ENCODE measurements at regions not wholly inside any gene's neighbourhood (a gene's known extent, or its start where the extent isn't known, plus 50 kb on each side); places are given as distances from the start of the nearest gene placed in this dataset.

DNA sequence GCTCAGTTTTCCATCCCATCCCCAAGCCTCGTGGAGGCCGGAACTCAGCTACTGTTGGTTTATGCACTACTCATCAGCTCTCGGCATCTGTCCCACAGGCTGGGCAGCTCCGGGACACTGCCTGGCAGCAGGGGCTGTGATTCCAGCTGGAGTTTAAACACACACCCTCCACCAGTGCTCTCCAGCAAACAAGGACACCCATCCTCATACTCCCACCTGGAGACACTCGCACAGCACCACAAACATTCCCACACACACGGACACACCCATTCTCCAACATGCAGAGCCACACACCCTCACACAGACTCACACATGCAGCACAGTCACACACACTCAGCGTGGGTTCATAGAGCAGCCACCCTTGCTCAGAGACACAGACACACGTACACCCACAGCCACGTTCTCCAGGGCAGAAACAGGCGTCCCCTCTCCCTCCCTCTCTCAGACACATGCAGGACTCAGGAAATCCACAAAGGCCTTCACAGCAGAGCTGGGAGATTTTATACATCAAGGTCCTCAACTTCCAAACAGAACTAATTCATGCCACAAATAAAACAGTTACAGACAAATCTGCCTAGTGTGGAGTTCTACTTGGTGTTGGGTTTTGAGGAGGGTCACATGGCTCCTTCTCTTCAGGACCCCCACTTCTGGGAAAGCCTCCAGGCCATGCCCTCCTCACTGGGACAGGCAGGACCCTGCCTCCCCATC lies 785.4 kb downstream of the UQCRFS1 start:
- Mint-ChIP-seq H3K4me3 (no peak overlapping the region), H3K27ac (no peak overlapping the region), H3K9me3 (ENCODE audit: low read depth) (no peaks in the 10 kb centered on the region), H3K27me3 (no peaks in the 10 kb centered on the region), H3K36me3 (ENCODE audit: low read depth) (no peaks in the 10 kb centered on the region), H3K4me1 (peaks cover 6% of the 10 kb centered on the region)
- intact Hi-C loops (cut with DNase I, micrococcal nuclease), result no loop called here
- no peak for DNase-seq
- ATAC-seq, result no peak
- ChIA-PET POLR2A (no interaction called here), CTCF (no interaction called here)

DNA sequence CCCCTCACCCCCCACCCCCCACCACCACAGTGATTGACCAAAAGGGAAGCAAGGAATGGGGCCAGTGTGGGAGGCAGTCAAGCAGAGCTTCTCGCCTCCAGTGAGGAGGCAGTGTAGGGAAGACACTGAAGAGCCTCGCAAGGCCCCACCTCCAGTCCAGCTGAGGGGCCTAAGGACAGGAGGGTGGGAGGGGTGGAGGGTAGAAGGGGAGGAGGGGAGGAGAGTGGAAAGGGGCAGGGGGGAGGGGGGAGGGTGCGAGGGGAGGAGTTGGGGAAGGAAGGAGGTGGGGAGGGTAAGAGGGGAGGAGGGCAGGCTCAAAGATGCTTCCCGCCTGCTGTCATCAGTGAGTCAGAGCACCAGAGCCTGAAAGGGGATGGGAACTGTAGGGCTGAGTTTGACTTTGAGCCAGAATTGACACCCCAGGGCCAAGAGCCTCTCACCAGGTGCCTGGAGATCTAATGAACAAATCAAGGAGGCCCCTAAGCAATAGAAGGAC lies 786.2 kb downstream of the UQCRFS1 start:
- POLR2A ChIA-PET, result no interaction called here
- intact Hi-C loops (cut with DNase I, micrococcal nuclease), result no loop called here
- CTCF ChIA-PET, result no interaction called here
- no peaks in the 10 kb centered on the region for H3K36me3 Mint-ChIP-seq (ENCODE audit: low read depth)
- DNase-seq (no peak), ATAC-seq (no peak)
- H3K9me3 Mint-ChIP-seq (ENCODE audit: low read depth), result no peaks in the 10 kb centered on the region
- no peak overlapping the region for H3K4me3 Mint-ChIP-seq
- H3K27me3 Mint-ChIP-seq, result peaks cover under 1% of the 10 kb centered on the region
- peaks cover 6% of the 10 kb centered on the region for H3K4me1 Mint-ChIP-seq
- no peak overlapping the region for H3K27ac Mint-ChIP-seq

DNA sequence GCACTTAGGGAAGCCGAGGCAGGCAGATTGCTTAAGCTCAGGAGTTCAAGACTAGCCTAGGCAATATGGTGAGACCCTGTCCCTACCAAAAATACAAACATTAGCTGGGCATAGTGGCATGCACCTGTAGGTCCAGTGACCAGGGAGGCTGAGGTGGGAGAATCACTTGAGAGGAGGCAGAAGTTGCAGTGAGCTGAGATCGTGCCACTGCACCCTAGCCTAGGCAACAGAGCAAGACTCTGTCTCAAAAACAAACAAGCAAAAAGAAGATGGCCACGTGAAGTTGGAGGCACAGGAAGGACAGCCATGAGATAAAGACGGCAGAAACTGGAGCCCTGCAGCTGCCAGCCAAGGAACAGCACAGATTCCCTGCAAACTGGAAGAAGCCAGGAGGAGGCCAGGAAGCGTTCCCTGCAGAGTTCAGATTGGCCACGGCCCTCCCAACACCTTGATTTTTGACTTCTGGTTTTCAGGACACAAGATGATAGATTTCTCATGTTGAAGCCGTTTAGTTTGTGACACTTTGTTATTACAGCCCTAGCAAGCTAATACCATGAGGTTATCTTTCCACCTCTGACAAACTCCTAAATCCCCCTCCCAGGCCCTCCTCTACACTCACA lies 786.7 kb downstream of the UQCRFS1 start:
- intact Hi-C loops (cut with DNase I, micrococcal nuclease), result no loop called here
- Mint-ChIP-seq H3K9me3 (ENCODE audit: low read depth) (no peaks in the 10 kb centered on the region), H3K27ac (no peak overlapping the region), H3K4me1 (peaks cover 6% of the 10 kb centered on the region), H3K36me3 (ENCODE audit: low read depth) (no peaks in the 10 kb centered on the region), H3K4me3 (no peak overlapping the region), H3K27me3 (peaks cover 3% of the 10 kb centered on the region)
- POLR2A ChIA-PET, result no interaction called here
- ATAC-seq (no peak), DNase-seq (no peak)
- CTCF ChIA-PET, result no interaction called here

DNA sequence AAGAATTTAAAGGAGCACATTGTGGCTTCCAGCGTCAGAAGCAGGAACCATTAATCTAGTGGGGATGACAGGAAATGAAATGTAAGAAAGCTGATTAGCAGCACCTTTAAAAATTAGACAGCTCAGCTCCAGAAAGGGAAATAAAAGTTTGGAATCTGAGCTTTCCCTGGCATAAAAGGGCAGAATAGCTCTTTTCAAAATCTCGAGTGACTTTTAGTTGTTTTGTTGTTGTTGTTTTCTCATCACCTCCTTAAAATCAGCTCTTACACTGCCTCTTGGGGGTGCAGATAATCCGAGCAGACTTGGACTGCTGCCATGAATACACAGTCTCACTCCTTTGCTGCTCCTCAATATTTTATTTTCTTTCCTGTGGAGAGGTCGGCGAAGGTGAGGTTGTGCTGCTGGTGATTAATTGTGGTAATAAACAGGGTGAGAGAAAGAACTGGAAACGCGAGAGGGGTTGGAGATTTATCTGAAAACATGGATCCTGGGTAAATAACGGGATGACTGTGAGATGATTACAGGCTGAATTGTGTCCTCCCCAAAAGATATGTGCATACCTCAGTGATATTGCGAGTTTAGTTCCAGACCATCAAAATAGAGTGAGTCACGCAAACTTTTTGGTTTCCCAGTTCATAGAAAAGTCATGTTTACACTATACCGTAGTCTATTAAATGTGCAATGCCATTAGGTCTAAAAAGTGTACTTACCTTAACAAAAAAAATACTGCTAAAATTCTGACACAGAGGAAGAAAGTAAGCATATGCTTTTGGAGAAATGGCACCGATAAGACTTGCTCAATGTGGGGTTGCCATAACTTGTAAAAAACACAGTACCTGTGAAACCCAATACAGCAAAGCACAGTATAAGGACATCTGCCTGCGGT lies 787.7 kb downstream of the UQCRFS1 start:
- ChIA-PET CTCF (no interaction called here), POLR2A (no interaction called here)
- Mint-ChIP-seq H3K4me3 (no peak overlapping the region), H3K27me3 (peaks cover 3% of the 10 kb centered on the region), H3K27ac (no peak overlapping the region), H3K36me3 (ENCODE audit: low read depth) (no peaks in the 10 kb centered on the region), H3K4me1 (peaks cover 6% of the 10 kb centered on the region), H3K9me3 (ENCODE audit: low read depth) (no peaks in the 10 kb centered on the region)
- no peak for DNase-seq
- intact Hi-C loops (cut with DNase I, micrococcal nuclease), result no loop called here
- ATAC-seq, result no peak

DNA sequence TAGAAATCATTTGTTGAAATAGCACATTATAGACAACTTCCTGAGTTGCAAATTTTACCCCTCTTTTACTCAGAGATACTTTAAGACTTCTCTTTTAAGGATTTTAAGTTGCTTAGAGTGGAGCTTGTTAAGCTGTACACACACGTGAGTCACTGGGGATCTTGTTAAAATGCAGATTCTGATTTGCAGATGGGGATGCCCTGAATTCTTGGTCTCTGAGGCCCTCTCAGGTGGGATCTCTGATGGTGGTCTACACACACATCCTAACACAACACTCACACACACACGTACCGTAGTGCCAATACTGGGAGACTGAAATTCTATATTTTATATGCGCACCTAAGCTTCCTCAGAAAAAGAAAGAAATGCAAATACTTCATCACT lies 788.3 kb downstream of the UQCRFS1 start:
- H3K27ac Mint-ChIP-seq, result no peak overlapping the region
- H3K36me3 Mint-ChIP-seq (ENCODE audit: low read depth), result no peaks in the 10 kb centered on the region
- no peaks in the 10 kb centered on the region for H3K9me3 Mint-ChIP-seq (ENCODE audit: low read depth)
- H3K4me3 Mint-ChIP-seq, result no peak overlapping the region
- H3K27me3 Mint-ChIP-seq, result peaks cover 3% of the 10 kb centered on the region
- intact Hi-C loops (cut with DNase I, micrococcal nuclease), result no loop called here
- no peak for ATAC-seq
- no peak for DNase-seq
- ChIA-PET CTCF (interaction anchor here (0.7 kb wide), 1 partner anchor 17 kb away, joined by 3 read pairs; no protein-coding TSS in a partner anchor), POLR2A (no interaction called here)
- peaks cover 6% of the 10 kb centered on the region for H3K4me1 Mint-ChIP-seq

DNA sequence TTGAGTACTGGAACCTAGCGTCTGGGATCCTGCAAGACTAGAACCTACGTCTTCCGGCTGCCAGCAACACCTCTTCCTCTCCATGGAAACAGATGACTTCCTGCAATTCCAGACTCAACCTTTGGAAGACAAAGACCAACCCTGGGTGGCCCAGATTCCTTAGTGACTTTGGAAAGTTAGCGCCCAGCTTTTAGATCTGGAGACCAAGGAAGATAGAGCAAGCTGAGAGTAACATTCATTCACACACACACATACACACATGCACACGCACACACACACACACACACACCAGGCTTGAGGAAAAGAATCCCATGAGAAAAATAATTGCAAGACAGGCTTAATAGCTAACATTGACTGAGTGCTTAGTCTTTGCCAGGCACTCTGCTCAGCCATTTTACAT lies 788.9 kb downstream of the UQCRFS1 start:
- Mint-ChIP-seq H3K27me3 (peaks cover 3% of the 10 kb centered on the region), H3K9me3 (ENCODE audit: low read depth) (no peaks in the 10 kb centered on the region), H3K27ac (no peak overlapping the region), H3K4me3 (no peak overlapping the region), H3K4me1 (peaks cover 6% of the 10 kb centered on the region), H3K36me3 (ENCODE audit: low read depth) (no peaks in the 10 kb centered on the region)
- DNase-seq (no peak), ATAC-seq (no peak)
- CTCF ChIA-PET, result interaction anchor here (0.7 kb wide), 1 partner anchor 17 kb away, joined by 3 read pairs; no protein-coding TSS in a partner anchor
- intact Hi-C loops (cut with DNase I, micrococcal nuclease), result no loop called here
- POLR2A ChIA-PET, result interaction anchor here (0.5 kb wide), 1 partner anchor 56 kb away, joined by 3 read pairs; no protein-coding TSS in a partner anchor

DNA sequence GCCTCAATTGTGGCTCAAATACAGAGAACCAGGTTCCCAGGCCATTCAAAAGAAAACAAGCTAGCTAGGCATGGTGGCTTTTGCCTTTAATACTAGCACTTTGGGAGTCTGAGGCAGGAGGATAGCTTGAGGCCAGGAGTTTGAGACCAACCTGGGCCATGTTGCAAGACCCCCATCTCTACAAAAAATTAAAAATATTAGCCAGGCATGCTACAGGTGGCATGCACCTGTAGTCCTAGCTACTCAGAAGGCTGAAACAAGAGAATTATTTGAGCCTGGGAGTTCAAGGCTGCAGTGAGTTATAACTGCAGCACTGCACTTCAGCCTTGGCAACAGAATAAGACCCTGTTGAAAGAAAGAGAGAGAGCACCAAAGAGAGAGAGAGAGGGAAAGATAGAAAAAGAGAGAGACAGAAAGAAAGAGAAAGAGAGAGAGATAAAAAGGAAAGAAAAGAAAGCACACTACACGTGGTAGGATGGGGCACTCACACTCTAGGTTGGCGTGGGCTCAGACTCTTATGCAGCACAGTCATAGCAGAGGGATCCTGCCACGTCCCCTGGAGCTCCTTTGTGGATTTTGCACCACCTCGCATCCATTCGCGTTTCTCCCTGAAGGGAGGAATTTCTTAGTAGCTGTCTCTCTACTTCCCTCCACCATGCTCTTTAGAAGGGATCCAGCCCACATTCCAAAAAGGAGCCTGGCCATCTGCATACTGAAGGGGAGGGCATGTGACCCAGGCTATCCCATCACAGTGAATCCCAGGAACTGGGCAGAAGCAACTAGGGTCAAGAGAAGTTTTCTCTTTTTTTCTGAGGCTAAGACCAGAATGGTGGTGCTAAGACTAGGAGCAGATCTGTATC lies 789.9 kb downstream of the UQCRFS1 start:
- H3K36me3 Mint-ChIP-seq (ENCODE audit: low read depth), result no peaks in the 10 kb centered on the region
- CTCF ChIA-PET, result no interaction called here
- H3K27ac Mint-ChIP-seq, result no peak overlapping the region
- no peak for ATAC-seq
- H3K4me1 Mint-ChIP-seq, result peaks cover 6% of the 10 kb centered on the region
- H3K9me3 Mint-ChIP-seq (ENCODE audit: low read depth), result no peaks in the 10 kb centered on the region
- peaks cover 3% of the 10 kb centered on the region for H3K27me3 Mint-ChIP-seq
- POLR2A ChIA-PET, result no interaction called here
- intact Hi-C loops (cut with DNase I, micrococcal nuclease), result no loop called here
- DNase-seq, result no peak
- no peak overlapping the region for H3K4me3 Mint-ChIP-seq

DNA sequence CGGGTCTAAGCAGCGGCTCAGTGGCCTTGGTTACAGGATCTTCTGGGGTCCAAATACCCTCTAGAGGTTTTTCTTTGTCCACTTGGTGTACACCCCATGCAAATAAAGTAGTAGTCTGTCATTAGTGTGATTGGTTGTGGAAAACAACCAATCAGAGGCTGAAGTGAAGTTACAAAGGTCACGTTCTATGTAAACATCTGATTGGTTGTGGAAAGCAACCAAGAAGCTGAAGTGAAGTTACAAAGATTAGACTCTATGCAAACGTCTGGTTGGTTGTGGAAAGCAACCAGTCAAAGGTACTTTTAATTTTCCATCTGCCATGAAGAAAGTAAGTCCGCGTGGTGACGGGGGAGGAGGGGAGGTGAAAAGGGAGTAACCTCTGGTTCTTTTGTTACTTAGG lies 790.9 kb downstream of the UQCRFS1 start:
- H3K4me1 Mint-ChIP-seq, result peaks cover 6% of the 10 kb centered on the region
- H3K4me3 Mint-ChIP-seq, result no peak overlapping the region
- no peaks in the 10 kb centered on the region for H3K36me3 Mint-ChIP-seq (ENCODE audit: low read depth)
- ATAC-seq (no peak), DNase-seq (no peak)
- intact Hi-C loops (cut with DNase I, micrococcal nuclease), result no loop called here
- no peaks in the 10 kb centered on the region for H3K9me3 Mint-ChIP-seq (ENCODE audit: low read depth)
- POLR2A ChIA-PET, result no interaction called here
- peaks cover 3% of the 10 kb centered on the region for H3K27me3 Mint-ChIP-seq
- H3K27ac Mint-ChIP-seq, result no peak overlapping the region
- CTCF ChIA-PET, result no interaction called here

DNA sequence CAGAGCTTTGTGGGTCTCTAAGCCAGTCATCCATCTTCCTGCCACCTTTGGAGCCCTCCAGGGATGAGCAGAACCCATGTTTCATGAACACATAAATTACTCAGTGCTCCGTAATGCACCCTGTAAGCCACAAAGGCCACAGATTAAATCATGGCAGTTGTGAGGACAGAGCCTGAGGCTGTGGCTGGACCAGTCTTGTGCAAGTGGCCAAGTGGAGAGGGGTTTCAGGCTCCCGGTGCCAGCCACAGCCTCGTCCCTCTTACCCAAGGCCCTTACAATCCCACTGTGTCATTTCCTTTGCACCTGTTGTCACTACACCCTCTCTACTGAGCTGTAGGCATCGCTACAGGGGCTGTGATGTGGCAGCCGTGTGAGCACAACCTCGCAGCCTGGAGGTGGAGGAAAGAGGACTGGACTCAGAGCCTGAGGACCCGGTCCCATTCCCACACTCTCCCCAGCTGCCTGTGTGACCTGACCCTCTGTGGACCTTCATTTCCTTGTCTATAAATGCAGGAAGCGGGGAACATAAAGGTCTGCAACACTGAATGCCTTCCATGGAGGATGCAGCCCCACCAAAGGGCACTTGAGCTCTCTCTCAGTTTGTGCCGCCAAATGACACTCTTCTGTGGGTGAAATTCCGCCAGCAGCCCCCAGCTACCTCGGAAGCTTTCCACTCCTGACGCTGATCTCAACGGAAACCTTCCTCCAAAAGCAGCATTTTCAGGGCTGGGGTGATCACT lies 792.0 kb downstream of the UQCRFS1 start:
- peaks cover 6% of the 10 kb centered on the region for H3K4me1 Mint-ChIP-seq
- CTCF ChIA-PET, result no interaction called here
- DNase-seq (no peak), ATAC-seq (no peak)
- no peaks in the 10 kb centered on the region for H3K9me3 Mint-ChIP-seq (ENCODE audit: low read depth)
- peaks cover 3% of the 10 kb centered on the region for H3K27me3 Mint-ChIP-seq
- H3K4me3 Mint-ChIP-seq, result no peak overlapping the region
- POLR2A ChIA-PET, result no interaction called here
- H3K27ac Mint-ChIP-seq, result no peak overlapping the region
- intact Hi-C loops (cut with DNase I, micrococcal nuclease), result no loop called here
- H3K36me3 Mint-ChIP-seq (ENCODE audit: low read depth), result no peaks in the 10 kb centered on the region

DNA sequence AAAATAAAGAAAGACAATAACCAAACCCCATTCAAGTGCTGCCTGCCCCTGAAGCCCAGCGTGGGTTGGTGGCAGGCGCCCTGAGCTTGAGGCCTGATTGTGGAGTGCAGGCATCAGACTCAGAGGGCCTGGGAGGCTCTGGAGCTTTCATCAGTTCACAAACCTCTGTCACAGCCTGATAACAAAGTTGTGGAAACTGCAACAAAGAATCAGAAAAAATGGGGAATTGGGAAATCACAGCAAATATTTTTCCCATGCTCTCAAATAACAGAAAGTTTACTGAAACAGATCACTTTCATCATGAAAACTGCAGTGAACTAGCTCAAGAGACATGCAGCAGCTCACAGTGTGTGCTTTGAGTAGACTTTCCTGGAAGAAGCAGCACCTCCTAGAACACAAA lies 793.6 kb downstream of the UQCRFS1 start:
- H3K36me3 Mint-ChIP-seq (ENCODE audit: low read depth), result no peaks in the 10 kb centered on the region
- peaks cover 3% of the 10 kb centered on the region for H3K9me3 Mint-ChIP-seq (ENCODE audit: low read depth)
- H3K27me3 Mint-ChIP-seq, result peaks cover 3% of the 10 kb centered on the region
- intact Hi-C loops (cut with DNase I, micrococcal nuclease), result no loop called here
- ATAC-seq (no peak), DNase-seq (no peak)
- H3K27ac Mint-ChIP-seq, result no peak overlapping the region
- CTCF ChIA-PET, result no interaction called here
- POLR2A ChIA-PET, result no interaction called here
- H3K4me1 Mint-ChIP-seq, result no peaks in the 10 kb centered on the region
- H3K4me3 Mint-ChIP-seq, result no peak overlapping the region

DNA sequence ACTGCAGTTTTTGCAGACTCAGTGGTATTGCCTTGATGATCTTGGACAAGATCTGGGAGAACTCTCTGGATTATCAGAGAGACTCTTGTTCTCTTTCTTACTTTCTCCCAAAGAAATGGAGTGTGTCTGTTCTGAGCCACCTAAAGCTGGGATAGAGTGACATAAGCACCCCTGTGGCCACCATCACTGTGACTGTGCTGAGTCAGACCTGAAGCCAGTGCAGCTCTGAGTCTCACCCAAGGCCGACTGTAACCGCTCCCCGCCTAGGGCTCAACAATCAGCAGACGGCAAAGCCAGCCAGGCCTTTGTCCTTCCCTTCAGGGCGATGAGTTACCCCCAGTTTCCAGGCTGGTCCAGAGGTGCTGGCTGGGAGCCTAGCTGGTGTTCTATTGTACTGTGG lies 795.6 kb downstream of the UQCRFS1 start:
- Mint-ChIP-seq H3K27me3 (peaks cover 3% of the 10 kb centered on the region), H3K4me3 (no peak overlapping the region), H3K9me3 (ENCODE audit: low read depth) (peaks cover 3% of the 10 kb centered on the region), H3K27ac (no peak overlapping the region), H3K4me1 (no peaks in the 10 kb centered on the region), H3K36me3 (ENCODE audit: low read depth) (no peaks in the 10 kb centered on the region)
- DNase-seq, result no peak
- ATAC-seq, result no peak
- CTCF ChIA-PET, result no interaction called here
- intact Hi-C loops (cut with DNase I, micrococcal nuclease), result no loop called here
- POLR2A ChIA-PET, result no interaction called here
